Activated CD4-positive, alpha-beta memory T cell treated with anti-CD3 and anti-CD28 coated beads for 36 hours (primary cell): ENCODE measurements at regions not wholly inside any gene's neighbourhood (a gene's known extent, or its start where the extent isn't known, plus 50 kb on each side); places are given as distances from the start of the nearest gene placed in this dataset.
A peak's percentile ranks its signal among the peaks of the same experiment; 100 is the strongest.

Experiments used
- CTCF ChIA-PET: fragments of 350-600 bp; sonication (Branson Sonifier 250); formaldehyde crosslinking; loops from one replicate; lab custom pipeline; 2021; ENCODE audit warnings: antibody characterized with exemption, inconsistent platforms; lab: Charles Lee
- POLR2A ChIA-PET: fragments of 350-600 bp; sonication (Branson Sonifier 250); formaldehyde crosslinking; loops from one replicate; lab custom pipeline; 2021; ENCODE audit warnings: antibody characterized with exemption; lab: Charles Lee
- DNase-seq: peaks from one replicate; pipeline ENCODE4 v3.0.0-alpha.2; 2020
- H3K27ac Mint-ChIP-seq: one replicate; pipeline ENCODE4 v1.8.0; 2021; ENCODE audit warnings: mixed read lengths
- H3K27me3 Mint-ChIP-seq: one replicate; pipeline ENCODE4 v1.8.0; 2021; ENCODE audit warnings: mixed read lengths
- H3K36me3 Mint-ChIP-seq: one replicate; pipeline ENCODE4 v1.8.0; 2021; ENCODE audit warnings: mixed read lengths
- H3K4me1 Mint-ChIP-seq: one replicate; pipeline ENCODE4 v1.8.0; 2021; ENCODE audit warnings: low read depth, mixed read lengths
- H3K4me3 Mint-ChIP-seq: one replicate; pipeline ENCODE4 v1.8.0; 2021; ENCODE audit warnings: mild to moderate bottlenecking, mixed read lengths
- H3K9me3 Mint-ChIP-seq: one replicate; pipeline ENCODE4 v1.8.0; 2021; ENCODE audit warnings: mixed read lengths
- intact Hi-C: fragments of 100-400 bp; cut with micrococcal nuclease; formaldehyde crosslinking; loops from one replicate; pipeline ENCODE4 v1.15.1; 2023

GRCh38 chr2:188202777-188203176, 88.9 kb upstream of the GULP1 start:
- Mint-ChIP-seq H3K36me3 (no peaks in the 10 kb centered on the region), H3K27ac (no peak overlapping the region), H3K4me3 (no peak overlapping the region), H3K9me3 (no peaks in the 10 kb centered on the region), H3K27me3 (no peaks in the 10 kb centered on the region), H3K4me1 (no peaks in the 10 kb centered on the region)
- DNase-seq: no peak
- ChIA-PET CTCF (interaction anchor here (0.7 kb wide), 1 partner anchor 822 kb away, joined by 3 read pairs; no protein-coding TSS in a partner anchor), POLR2A (no interaction called here)
- intact Hi-C loops: no loop called here

- no peak for DNase-seq
- no peak overlapping the region for H3K27ac Mint-ChIP-seq
- H3K4me3 Mint-ChIP-seq: no peak overlapping the region
- ChIA-PET CTCF (interaction anchor here (0.7 kb wide), 1 partner anchor 821 kb away, joined by 3 read pairs; no protein-coding TSS in a partner anchor), POLR2A (no interaction called here)
- no peaks in the 10 kb centered on the region for H3K36me3 Mint-ChIP-seq
- H3K9me3 Mint-ChIP-seq: no peaks in the 10 kb centered on the region
- H3K27me3 Mint-ChIP-seq: no peaks in the 10 kb centered on the region
- intact Hi-C loops: no loop called here
- no peaks in the 10 kb centered on the region for H3K4me1 Mint-ChIP-seq
Measured at GRCh38 chr2:188203776-188204175, 87.9 kb upstream of the GULP1 start.

GRCh38 chr2:188204824-188205223, 86.8 kb upstream of the GULP1 start:
- no peaks in the 10 kb centered on the region for H3K27me3 Mint-ChIP-seq
- ChIA-PET CTCF (no interaction called here), POLR2A (no interaction called here)
- DNase-seq: no peak
- H3K9me3 Mint-ChIP-seq: no peaks in the 10 kb centered on the region
- intact Hi-C loops: no loop called here
- H3K27ac Mint-ChIP-seq: no peak overlapping the region
- H3K4me3 Mint-ChIP-seq: no peak overlapping the region
- H3K36me3 Mint-ChIP-seq: no peaks in the 10 kb centered on the region
- H3K4me1 Mint-ChIP-seq: no peaks in the 10 kb centered on the region

- ChIA-PET POLR2A (no interaction called here), CTCF (no interaction called here)
- Mint-ChIP-seq H3K27ac (no peak overlapping the region), H3K4me3 (no peak overlapping the region), H3K9me3 (no peaks in the 10 kb centered on the region), H3K36me3 (no peaks in the 10 kb centered on the region), H3K27me3 (no peaks in the 10 kb centered on the region), H3K4me1 (no peaks in the 10 kb centered on the region)
- DNase-seq: no peak
- intact Hi-C loops: no loop called here
Measured at GRCh38 chr2:188207554-188207953, 84.1 kb upstream of the GULP1 start.

GRCh38 chr2:188209218-188209617, 82.5 kb upstream of the GULP1 start:
- Mint-ChIP-seq H3K4me1 (no peaks in the 10 kb centered on the region), H3K9me3 (no peaks in the 10 kb centered on the region), H3K27ac (no peak overlapping the region), H3K27me3 (no peaks in the 10 kb centered on the region), H3K36me3 (no peaks in the 10 kb centered on the region), H3K4me3 (no peak overlapping the region)
- intact Hi-C loops: no loop called here
- CTCF ChIA-PET: no interaction called here
- POLR2A ChIA-PET: no interaction called here
- DNase-seq: no peak

- CTCF ChIA-PET: no interaction called here
- H3K27me3 Mint-ChIP-seq: no peaks in the 10 kb centered on the region
Measured at GRCh38 chr2:188217264-188217663, 74.4 kb upstream of the GULP1 start.

GRCh38 chr2:188219541-188219940, 72.1 kb upstream of the GULP1 start:
- H3K9me3 Mint-ChIP-seq: no peaks in the 10 kb centered on the region
- H3K4me3 Mint-ChIP-seq: no peak overlapping the region
- intact Hi-C loops: no loop called here
- H3K36me3 Mint-ChIP-seq: no peaks in the 10 kb centered on the region
- H3K27ac Mint-ChIP-seq: no peak overlapping the region
- POLR2A ChIA-PET: no interaction called here
- CTCF ChIA-PET: no interaction called here
- H3K27me3 Mint-ChIP-seq: no peaks in the 10 kb centered on the region
- no peaks in the 10 kb centered on the region for H3K4me1 Mint-ChIP-seq
- no peak for DNase-seq

More at GRCh38 chr2:188217264-188217663, 74.4 kb upstream of the GULP1 start:
- DNase-seq: no peak
- POLR2A ChIA-PET: no interaction called here
- intact Hi-C loops: no loop called here
- H3K4me1 Mint-ChIP-seq: no peaks in the 10 kb centered on the region
- no peaks in the 10 kb centered on the region for H3K9me3 Mint-ChIP-seq
- no peak overlapping the region for H3K4me3 Mint-ChIP-seq
- H3K36me3 Mint-ChIP-seq: no peaks in the 10 kb centered on the region
- no peak overlapping the region for H3K27ac Mint-ChIP-seq

- Mint-ChIP-seq H3K4me3 (no peak overlapping the region), H3K4me1 (no peaks in the 10 kb centered on the region), H3K27ac (no peak overlapping the region), H3K9me3 (no peaks in the 10 kb centered on the region), H3K36me3 (no peaks in the 10 kb centered on the region), H3K27me3 (no peaks in the 10 kb centered on the region)
- ChIA-PET CTCF (no interaction called here), POLR2A (no interaction called here)
- no peak for DNase-seq
- intact Hi-C loops: no loop called here
Measured at GRCh38 chr2:188220535-188220934, 71.1 kb upstream of the GULP1 start.

- CTCF ChIA-PET: no interaction called here
- H3K27ac Mint-ChIP-seq: no peak overlapping the region
- no peak overlapping the region for H3K4me3 Mint-ChIP-seq
- POLR2A ChIA-PET: no interaction called here
- no peaks in the 10 kb centered on the region for H3K4me1 Mint-ChIP-seq
- peaks cover 3% of the 10 kb centered on the region for H3K9me3 Mint-ChIP-seq
- no peak for DNase-seq
- H3K36me3 Mint-ChIP-seq: no peaks in the 10 kb centered on the region
- intact Hi-C loops: no loop called here
- H3K27me3 Mint-ChIP-seq: no peaks in the 10 kb centered on the region
Measured at GRCh38 chr2:188227713-188228112, 64.0 kb upstream of the GULP1 start.

- Mint-ChIP-seq H3K9me3 (peaks cover 26% of the 10 kb centered on the region), H3K4me3 (no peak overlapping the region), H3K27me3 (no peaks in the 10 kb centered on the region), H3K27ac (no peak overlapping the region), H3K4me1 (no peaks in the 10 kb centered on the region), H3K36me3 (no peaks in the 10 kb centered on the region)
- DNase-seq: peak; percentile 15
- POLR2A ChIA-PET: no interaction called here
- CTCF ChIA-PET: no interaction called here
- intact Hi-C loops: no loop called here
Measured at GRCh38 chr2:188235364-188235763, 56.3 kb upstream of the GULP1 start.

- POLR2A ChIA-PET: no interaction called here
- Mint-ChIP-seq H3K4me3 (no peak overlapping the region), H3K4me1 (no peaks in the 10 kb centered on the region)
Measured at GRCh38 chr2:188238386-188238785, 53.3 kb upstream of the GULP1 start.

More at GRCh38 chr2:188238386-188238785, 53.3 kb upstream of the GULP1 start:
- no peak for DNase-seq
- peaks cover 22% of the 10 kb centered on the region for H3K9me3 Mint-ChIP-seq
- CTCF ChIA-PET: interaction anchor here (0.6 kb wide), 1 partner anchor 709 kb away, joined by 3 read pairs; no protein-coding TSS in a partner anchor
- no peak overlapping the region for H3K27ac Mint-ChIP-seq
- intact Hi-C loops: no loop called here
- no peaks in the 10 kb centered on the region for H3K27me3 Mint-ChIP-seq
- no peaks in the 10 kb centered on the region for H3K36me3 Mint-ChIP-seq
